ENCODE measurements at regions not wholly inside any gene's neighbourhood (a gene's known extent, or its start where the extent isn't known, plus 50 kb on each side); places are given as distances from the start of the nearest gene placed in this dataset.

DNA sequence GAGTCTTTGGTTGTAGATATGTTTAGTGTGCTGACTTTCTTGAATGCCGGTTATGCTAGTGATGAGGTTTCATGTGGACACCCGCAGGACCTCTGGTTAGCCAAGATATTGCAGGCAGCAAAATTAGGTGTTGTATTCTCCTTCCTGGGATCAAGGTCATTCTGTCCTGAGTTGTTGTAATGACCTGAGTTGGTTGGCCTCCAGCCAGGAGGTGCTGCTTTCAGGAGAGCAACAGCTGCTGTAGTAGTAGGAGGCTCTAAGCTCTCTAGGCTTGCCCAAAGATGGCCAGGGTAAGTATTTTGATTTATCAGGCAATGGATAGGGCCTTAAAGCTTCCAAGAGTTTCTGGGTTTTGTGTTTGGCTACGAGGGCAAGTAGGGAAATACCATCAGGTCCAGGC is 56.0 kb upstream of the BDKRB2 start:
- no peaks in the 10 kb centered on the region for H4K20me1 ChIP-seq (ENCODE audit: insufficient read depth, low read length)
- H2AFZ ChIP-seq (ENCODE audit: low read length), result no peak overlapping the region
- H3K9me3 ChIP-seq (ENCODE audit: low read length), result no peaks in the 10 kb centered on the region
- H3K79me2 ChIP-seq (ENCODE audit: insufficient read depth, low read depth, low read length), result no peaks in the 10 kb centered on the region
- no TSS peak for BruUV-seq (replicated peaks)
- no peaks in the 10 kb centered on the region for H3K36me3 ChIP-seq (ENCODE audit: insufficient read depth, low read length)
- H3K4me1 ChIP-seq (ENCODE audit: insufficient read depth, low read length, poor library complexity, severe bottlenecking), result no peaks in the 10 kb centered on the region
- no peaks in the 10 kb centered on the region for H3K9me2 ChIP-seq (ENCODE audit: insufficient read depth, low read length)
- POLR2A ChIA-PET, result no interaction called here
- no peak overlapping the region for H3K27ac ChIP-seq (ENCODE audit: low read depth, low read length, poor library complexity, severe bottlenecking)
- DNase-seq (ENCODE audit: low spot score), result no peak
- CTCF ChIA-PET (ENCODE audit: unreplicated experiment), result no interaction called here
- no peak overlapping the region for H3K4me2 ChIP-seq (ENCODE audit: low read length)
- intact Hi-C loops (cut with micrococcal nuclease; ENCODE audit: unreplicated experiment), result no loop called here
- no peak overlapping the region for H3K4me3 ChIP-seq (ENCODE audit: low read depth, low read length, poor library complexity, severe bottlenecking)
- TF ChIP-seq EZH2phosphoT487 (IDR thresholded peaks at IDR 0.05; ENCODE audit: borderline replicate concordance, low read depth, low read length), result no peak

DNA sequence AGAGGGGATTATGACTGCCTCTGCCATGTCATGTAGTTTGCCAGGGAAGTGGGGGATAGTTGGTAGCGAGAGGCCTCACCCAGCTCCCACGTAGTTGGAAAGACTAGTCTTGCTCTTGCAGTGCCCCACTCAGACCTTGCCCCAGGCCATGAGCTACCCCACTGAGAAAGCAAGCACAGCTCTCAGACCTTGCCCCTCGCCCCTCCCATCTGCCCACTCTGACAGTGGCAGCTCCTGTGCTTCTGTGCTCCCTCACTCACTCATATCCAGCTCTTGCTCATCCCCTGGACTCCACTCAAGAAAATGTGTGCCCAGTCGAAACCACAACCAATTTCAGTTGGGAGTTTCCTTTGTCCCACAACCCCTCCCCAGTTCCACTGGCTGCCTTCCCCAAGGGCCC is 55.5 kb upstream of the BDKRB2 start:
- H3K36me3 ChIP-seq (ENCODE audit: insufficient read depth, low read length), result no peaks in the 10 kb centered on the region
- H3K9me2 ChIP-seq (ENCODE audit: insufficient read depth, low read length), result no peaks in the 10 kb centered on the region
- DNase-seq (ENCODE audit: low spot score), result no peak
- no peaks in the 10 kb centered on the region for H3K9me3 ChIP-seq (ENCODE audit: low read length)
- TF ChIP-seq, protein P1, sequence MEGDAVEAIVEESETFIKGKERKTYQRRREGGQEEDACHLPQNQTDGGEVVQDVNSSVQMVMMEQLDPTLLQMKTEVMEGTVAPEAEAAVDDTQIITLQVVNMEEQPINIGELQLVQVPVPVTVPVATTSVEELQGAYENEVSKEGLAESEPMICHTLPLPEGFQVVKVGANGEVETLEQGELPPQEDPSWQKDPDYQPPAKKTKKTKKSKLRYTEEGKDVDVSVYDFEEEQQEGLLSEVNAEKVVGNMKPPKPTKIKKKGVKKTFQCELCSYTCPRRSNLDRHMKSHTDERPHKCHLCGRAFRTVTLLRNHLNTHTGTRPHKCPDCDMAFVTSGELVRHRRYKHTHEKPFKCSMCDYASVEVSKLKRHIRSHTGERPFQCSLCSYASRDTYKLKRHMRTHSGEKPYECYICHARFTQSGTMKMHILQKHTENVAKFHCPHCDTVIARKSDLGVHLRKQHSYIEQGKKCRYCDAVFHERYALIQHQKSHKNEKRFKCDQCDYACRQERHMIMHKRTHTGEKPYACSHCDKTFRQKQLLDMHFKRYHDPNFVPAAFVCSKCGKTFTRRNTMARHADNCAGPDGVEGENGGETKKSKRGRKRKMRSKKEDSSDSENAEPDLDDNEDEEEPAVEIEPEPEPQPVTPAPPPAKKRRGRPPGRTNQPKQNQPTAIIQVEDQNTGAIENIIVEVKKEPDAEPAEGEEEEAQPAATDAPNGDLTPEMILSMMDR (conservative IDR thresholded peaks at IDR 0.05; ENCODE audit: low read length), result no peak
- no peak for TF ChIP-seq EZH2phosphoT487 (IDR thresholded peaks at IDR 0.05; ENCODE audit: borderline replicate concordance, low read depth, low read length)
- H3K27ac ChIP-seq (ENCODE audit: low read depth, low read length, poor library complexity, severe bottlenecking), result no peak overlapping the region
- no peak overlapping the region for H3K4me2 ChIP-seq (ENCODE audit: low read length)
- no peaks in the 10 kb centered on the region for H4K20me1 ChIP-seq (ENCODE audit: insufficient read depth, low read length)
- no peak overlapping the region for H3K4me3 ChIP-seq (ENCODE audit: low read depth, low read length, poor library complexity, severe bottlenecking)
- POLR2A ChIA-PET, result no interaction called here
- no peak overlapping the region for H2AFZ ChIP-seq (ENCODE audit: low read length)
- CTCF ChIA-PET (ENCODE audit: unreplicated experiment), result no interaction called here
- H3K79me2 ChIP-seq (ENCODE audit: insufficient read depth, low read depth, low read length), result no peaks in the 10 kb centered on the region
- no TSS peak for BruUV-seq (replicated peaks)
- intact Hi-C loops (cut with micrococcal nuclease; ENCODE audit: unreplicated experiment), result no loop called here
- H3K4me1 ChIP-seq (ENCODE audit: insufficient read depth, low read length, poor library complexity, severe bottlenecking), result no peaks in the 10 kb centered on the region

DNA sequence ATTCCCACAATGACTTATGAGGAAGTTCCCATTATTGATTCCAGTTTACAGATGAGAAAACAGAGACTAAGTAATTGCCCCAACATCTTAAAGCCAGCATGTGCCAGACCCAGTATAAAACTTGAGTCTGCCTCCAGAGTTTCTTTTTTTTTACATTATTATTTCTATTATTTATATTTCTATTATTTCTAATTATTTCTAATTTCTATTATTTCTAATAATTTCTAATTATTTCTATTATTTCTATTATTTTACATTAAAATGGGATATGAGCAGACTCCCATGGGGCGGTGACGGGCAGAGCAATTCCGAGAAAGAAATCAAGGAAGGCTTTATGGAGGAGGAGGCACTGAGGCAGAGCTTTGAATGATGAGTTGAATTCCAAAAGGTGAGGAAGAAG is 54.4 kb upstream of the BDKRB2 start:
- POLR2A ChIA-PET, result no interaction called here
- Histone ChIP-seq H2AFZ (ENCODE audit: low read length) (no peak overlapping the region), H3K79me2 (ENCODE audit: insufficient read depth, low read depth, low read length) (no peaks in the 10 kb centered on the region), H3K36me3 (ENCODE audit: insufficient read depth, low read length) (no peaks in the 10 kb centered on the region), H3K27ac (ENCODE audit: low read depth, low read length, poor library complexity, severe bottlenecking) (no peak overlapping the region), H3K9me2 (ENCODE audit: insufficient read depth, low read length) (no peaks in the 10 kb centered on the region), H3K4me1 (ENCODE audit: insufficient read depth, low read length, poor library complexity, severe bottlenecking) (no peaks in the 10 kb centered on the region), H3K4me3 (ENCODE audit: low read depth, low read length, poor library complexity, severe bottlenecking) (no peak overlapping the region), H4K20me1 (ENCODE audit: insufficient read depth, low read length) (no peaks in the 10 kb centered on the region), H3K4me2 (ENCODE audit: low read length) (no peak overlapping the region), H3K9me3 (ENCODE audit: low read length) (no peaks in the 10 kb centered on the region)
- no TSS peak for BruUV-seq (replicated peaks)
- no peak for DNase-seq (ENCODE audit: low spot score)
- CTCF ChIA-PET (ENCODE audit: unreplicated experiment), result no interaction called here
- intact Hi-C loops (cut with micrococcal nuclease; ENCODE audit: unreplicated experiment), result no loop called here
- no peak for TF ChIP-seq EZH2phosphoT487 (IDR thresholded peaks at IDR 0.05; ENCODE audit: borderline replicate concordance, low read depth, low read length)
- TF ChIP-seq, protein P1 (conservative IDR thresholded peaks at IDR 0.05; ENCODE audit: low read length), result no peak
